Esophagus muscularis mucosa (tissue), 3 donors: ENCODE measurements at regions not wholly inside any gene's neighbourhood (a gene's known extent, or its start where the extent isn't known, plus 50 kb on each side); places are given as distances from the start of the nearest gene placed in this dataset.

ENCODE experiments used
- CTCF ChIP-seq, 3 experiments: fragments of 200-600 bp in 2 of 3; fragments of 450-650 bp in 1 of 3; sonication (generic) in 2 of 3; IDR thresholded peaks; one replicate each; pipeline ENCODE4 v1.5.1; 2017 to 2019; ENCODE audit warnings: antibody characterized with exemption in 3 of 3, mild to moderate bottlenecking in 2 of 3, moderate library complexity in 1 of 3
- POLR2A ChIP-seq: fragments of 450-650 bp; IDR thresholded peaks from one replicate; pipeline ENCODE4 v1.6.1; 2017; ENCODE audit warnings: antibody characterized with exemption, moderate library complexity, mild to moderate bottlenecking, low read depth

DNA sequence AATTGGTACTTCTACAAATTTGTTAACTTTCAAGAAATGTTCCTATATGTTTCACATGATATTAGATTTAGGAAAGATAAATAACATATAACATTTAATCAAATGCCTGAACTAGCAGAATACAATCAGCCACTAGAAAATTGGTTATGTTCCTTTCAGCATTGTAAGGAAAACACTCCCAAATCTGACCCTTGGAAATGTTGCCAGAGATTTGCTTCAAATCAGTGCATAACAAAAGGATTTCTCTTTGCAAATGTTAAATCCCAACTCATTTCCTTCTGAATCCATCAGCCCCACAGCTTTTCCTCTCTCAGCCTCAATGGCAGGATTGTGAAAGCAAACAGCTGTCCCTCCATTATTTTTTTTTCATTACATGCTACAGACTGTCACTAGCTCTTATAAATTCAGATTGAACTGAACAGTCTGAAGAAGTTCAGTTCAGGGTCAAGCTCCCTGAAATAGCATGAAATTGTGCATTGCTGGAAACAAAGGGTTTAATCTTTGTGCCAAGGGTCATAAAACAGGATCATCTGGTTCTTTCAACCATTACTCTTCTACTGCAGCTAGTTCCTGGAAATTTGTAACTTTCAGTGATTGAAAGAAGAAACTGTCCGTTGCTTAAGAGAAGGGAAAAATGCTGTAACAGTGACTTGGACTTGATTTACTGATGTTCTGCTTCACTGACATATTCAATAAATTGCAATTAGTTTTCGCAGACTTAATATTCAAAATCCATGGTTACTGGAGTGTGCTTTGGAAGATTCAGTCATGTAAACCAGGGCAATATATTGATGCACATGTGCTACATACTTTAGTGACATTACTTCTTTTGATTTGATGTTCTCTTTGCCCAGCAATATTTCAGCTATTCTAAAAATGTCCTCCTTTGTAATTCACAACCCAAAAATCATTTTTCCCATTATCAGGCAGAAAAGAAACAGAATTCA lies 246.4 kb downstream of the RPL10L start:
- TF ChIP-seq CTCF (IDR thresholded peaks at IDR 0.05) = no peak
- no peak for TF ChIP-seq POLR2A
